GM19372 (cell line): ENCODE measurements at regions not wholly inside any gene's neighbourhood (a gene's known extent, or its start where the extent isn't known, plus 50 kb on each side); places are given as distances from the start of the nearest gene placed in this dataset.

Source experiments
- ATAC-seq: cut with Tn5 transposase; IDR thresholded peaks from one replicate; pipeline ENCODE4 v1.9.1; 2021; ENCODE audit warnings: mild to moderate bottlenecking, low read depth, moderate library complexity; ENCODE audit not compliant: unreplicated experiment

DNA sequence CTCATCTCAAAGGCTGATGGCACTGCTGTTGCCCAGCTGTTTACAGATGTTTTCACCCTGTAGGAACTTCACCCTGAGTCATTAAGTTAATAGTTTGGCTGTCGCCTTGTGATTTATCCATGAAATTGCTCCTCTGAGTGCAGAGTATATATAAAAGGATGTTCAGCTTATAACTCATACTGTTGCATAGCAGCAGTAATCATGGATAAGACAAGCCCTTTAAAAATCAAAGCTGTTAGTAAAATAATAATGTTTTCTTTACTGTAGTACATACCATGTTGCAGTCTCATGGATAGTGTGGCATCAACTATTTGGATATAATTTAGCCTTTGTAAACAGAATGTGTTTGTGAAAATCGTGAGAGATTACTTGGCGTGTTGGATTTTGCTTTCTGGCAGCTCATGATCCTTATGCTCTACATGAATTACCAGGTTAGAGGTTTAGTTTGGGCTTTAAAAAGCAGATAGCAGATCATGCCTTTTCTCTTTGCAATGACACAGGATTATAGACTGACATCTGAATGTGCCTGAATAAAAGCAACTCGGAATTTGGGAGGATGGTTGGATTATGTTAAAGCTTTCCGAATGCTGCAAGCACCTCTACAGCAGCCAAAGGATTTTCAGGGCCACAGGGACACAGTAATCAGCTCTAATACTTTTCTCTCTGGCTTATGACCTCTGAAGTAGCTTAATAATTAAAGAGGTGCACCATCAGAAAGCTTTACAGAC is 279.7 kb upstream of the ATP2B1 start:
- no peak for ATAC-seq

DNA sequence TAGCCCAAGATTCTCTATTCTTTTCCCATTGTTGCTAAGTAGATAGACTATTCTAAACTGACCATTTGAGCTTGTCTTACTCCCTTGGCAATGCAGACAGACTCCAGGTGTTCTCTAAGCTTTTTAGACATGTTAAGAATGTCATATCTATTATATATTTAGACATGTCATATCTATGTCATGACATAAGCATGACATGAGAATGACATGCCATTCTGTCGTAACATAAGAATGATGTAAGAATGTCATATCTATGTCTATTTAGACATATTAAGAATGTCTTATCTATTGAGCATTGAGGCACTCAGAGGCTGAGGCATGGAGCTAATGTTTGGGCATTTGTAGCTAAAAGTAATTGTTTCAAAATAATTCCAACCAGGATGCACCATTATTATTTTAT is 277.3 kb upstream of the ATP2B1 start:
- no peak for ATAC-seq

GRCh38 chr12:89984846-89985245 is 276.2 kb upstream of the ATP2B1 start:
- no peak for ATAC-seq

GRCh38 chr12:89983622-89984021 is 275.0 kb upstream of the ATP2B1 start:
- no peak for ATAC-seq

GRCh38 chr12:89980236-89980635 is 271.6 kb upstream of the ATP2B1 start:
- no peak for ATAC-seq

GRCh38 chr12:89977405-89978085 is 268.9 kb upstream of the ATP2B1 start:
- ATAC-seq = no peak

GRCh38 chr12:89976866-89977265 is 268.2 kb upstream of the ATP2B1 start:
- no peak for ATAC-seq

DNA sequence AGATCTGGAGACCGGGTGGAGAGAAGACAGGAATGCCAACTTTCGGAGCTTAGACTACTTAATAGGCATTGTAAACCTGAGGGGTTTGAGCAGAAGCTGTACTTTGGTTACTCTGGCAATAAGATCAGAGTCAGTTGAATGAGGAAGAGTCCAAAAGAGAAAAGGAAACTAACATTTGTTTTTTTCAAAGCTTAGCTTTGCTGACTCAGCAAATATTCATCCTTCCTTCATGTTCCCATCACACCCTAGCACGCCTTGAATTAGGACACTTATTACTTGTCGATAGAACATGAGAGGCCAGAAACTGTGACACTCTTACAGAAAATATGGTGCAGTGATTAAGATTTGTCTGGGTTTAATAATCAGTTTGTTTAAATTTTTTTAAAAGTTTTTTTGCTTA is 266.9 kb upstream of the ATP2B1 start:
- ATAC-seq = no peak

DNA sequence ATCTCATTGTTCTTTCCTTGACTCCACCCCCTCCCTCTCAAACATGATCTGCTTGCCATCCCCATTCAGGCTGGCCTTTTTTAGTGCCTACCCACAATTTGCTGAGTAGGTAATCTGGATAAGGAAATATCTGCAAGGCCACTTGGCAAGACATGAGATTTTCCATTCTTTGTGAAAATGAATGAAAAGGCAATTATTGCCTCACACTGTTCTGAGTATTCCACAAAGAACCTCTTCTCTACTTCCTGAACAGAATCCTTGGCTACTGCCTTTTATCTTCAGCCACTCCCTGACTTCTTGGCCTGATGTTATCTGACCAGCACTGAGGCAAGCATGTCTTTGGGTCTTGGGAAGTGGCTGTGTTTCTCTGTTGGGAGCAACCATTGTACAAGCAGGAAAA is 263.2 kb upstream of the ATP2B1 start:
- ATAC-seq = no peak

GRCh38 chr12:89970722-89971121 is 262.1 kb upstream of the ATP2B1 start:
- ATAC-seq = no peak

DNA sequence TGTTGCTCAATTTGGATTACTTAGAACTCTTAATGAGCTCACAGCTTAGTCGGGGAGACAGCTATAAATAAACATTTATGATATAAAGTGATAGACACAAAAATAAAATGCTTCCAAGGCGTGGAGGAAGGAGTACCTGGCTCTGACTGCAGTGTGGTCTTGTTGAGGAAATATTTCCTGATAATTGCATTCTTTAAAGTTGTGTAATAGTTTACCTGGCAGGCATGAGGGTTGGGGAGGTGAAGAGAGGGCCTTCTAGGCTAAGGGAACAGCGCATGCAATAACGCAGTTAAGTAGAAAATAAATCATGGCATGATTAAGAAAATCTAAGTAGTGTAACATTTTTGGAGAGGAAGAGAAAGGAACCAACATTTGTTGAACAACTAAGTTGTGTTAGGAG is 260.5 kb upstream of the ATP2B1 start:
- no peak for ATAC-seq

GRCh38 chr12:89968151-89968700 is 259.6 kb upstream of the ATP2B1 start:
- no peak for ATAC-seq

- no peak for ATAC-seq
Measured at GRCh38 chr12:89966495-89967240, 258.0 kb upstream of the ATP2B1 start.

- ATAC-seq = no peak
Measured at GRCh38 chr12:89965993-89966392, 257.4 kb upstream of the ATP2B1 start.

GRCh38 chr12:89962648-89963047 is 254.0 kb upstream of the ATP2B1 start:
- ATAC-seq = no peak

DNA sequence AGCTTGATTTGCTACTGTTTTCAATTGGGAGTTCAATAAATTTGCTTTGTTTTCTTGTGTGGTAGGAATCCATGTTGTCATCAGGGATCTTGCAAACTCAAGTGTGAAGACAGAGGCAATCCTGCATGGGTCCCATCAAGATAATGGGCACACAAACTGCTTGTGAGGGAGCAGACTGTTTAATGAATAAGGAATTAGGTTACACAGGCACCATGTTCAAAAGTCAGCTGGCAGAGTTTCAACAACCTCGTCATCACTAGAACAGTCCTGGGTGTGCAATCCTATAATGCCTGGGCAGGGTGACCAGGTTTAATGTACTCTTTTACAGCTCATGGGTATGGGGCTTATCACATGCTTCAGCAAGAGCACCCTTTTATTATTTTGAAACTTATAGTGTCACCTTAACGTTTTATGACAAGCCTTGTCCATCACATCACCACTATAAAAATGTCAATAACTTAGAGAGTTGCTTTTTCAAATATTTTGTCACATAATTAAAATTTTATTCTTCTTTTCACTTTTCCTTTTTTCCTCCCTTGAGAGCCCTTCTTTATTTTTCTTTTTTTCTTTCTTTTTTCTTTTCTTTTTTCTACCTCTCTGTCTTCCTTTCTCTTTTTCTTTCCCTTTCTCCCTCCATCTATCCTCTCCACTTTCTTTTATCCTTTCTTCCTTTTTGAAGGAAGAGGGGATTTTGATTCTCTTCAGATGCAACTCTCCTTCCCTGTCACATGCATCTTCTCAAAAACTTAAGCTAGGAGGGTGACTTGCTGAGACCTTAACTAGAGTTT is 252.2 kb upstream of the ATP2B1 start:
- ATAC-seq = peak; percentile 16

DNA sequence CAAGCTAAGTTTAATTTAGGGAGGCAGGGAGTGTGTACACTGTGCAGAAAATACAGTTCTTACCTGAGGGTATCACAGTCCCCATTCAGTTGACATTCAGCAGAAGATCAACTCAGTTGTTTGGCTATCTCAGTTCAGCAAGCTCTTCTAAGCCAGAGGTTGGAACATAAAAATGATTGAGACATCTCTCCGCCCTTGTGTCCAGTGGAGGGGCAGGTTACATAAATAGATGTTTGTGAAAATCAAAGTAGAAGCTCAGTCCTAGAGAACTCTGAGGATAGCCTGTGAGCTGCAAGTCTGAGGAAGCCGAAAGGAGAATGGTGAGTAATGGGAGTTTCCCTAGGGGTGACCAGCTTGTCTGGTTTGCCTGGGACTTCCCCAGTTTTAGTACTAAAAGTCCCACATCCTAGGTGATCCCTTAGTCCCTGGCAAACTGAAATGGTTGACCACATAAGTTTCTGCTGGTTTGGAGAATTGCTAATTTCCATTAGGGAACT is 251.4 kb upstream of the ATP2B1 start:
- ATAC-seq = peak; percentile 86

DNA sequence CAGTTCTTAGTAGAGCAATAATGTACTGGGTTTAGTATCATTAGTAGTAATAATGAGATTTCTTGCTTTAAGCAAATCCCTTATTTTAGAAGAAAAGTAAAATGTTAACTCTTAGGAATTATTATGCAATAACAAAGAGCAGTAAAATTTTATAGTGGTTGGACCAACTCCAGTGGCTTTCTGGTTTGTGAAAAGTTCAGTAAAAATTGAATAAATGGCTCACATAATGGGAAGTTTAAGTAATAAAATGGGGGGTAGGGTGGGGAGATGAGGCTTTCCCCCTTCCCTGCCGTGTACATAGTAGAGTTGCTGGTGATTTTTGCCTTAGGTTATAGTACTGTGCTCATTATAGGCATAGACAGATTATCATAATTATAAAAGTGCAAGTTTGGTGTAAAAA is 250.5 kb upstream of the ATP2B1 start:
- no peak for ATAC-seq

DNA sequence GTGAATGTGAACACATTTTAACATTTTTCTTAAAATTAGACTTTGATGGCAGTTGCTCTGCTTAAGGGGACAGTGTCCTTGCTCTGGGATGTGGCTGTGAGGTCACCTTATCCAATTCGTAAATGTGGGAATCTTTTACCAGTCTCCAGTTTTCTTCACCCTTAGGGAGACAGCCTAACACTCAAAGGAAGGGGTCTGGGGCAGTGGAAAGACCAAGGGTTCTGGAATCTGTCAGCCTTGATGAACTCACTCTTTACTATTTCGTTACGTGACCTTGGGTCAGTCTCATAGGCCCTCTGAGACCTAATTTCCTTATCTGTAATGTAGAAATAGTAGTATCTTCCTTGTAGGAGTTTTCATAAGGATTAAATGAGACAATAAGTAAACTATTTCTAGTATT is 245.6 kb upstream of the ATP2B1 start:
- no peak for ATAC-seq

- no peak for ATAC-seq
Measured at GRCh38 chr12:89951694-89952060, 243.0 kb upstream of the ATP2B1 start.
